GM04503 (cell line): ENCODE measurements at regions not wholly inside any gene's neighbourhood (a gene's known extent, or its start where the extent isn't known, plus 50 kb on each side); places are given as distances from the start of the nearest gene placed in this dataset.
A peak's percentile ranks its signal among the peaks of the same experiment; 100 is the strongest.
"Not testable (repeated sequence)": the region's sequence is repeated elsewhere in the genome, so short reads cannot be mapped to it uniquely, and the experiment has no call there.

Experiments used
- DNase-seq: peaks from one replicate; pipeline ENCODE4 v3.0.0-alpha.2; 2012; ENCODE audit warnings: low read depth

DNA sequence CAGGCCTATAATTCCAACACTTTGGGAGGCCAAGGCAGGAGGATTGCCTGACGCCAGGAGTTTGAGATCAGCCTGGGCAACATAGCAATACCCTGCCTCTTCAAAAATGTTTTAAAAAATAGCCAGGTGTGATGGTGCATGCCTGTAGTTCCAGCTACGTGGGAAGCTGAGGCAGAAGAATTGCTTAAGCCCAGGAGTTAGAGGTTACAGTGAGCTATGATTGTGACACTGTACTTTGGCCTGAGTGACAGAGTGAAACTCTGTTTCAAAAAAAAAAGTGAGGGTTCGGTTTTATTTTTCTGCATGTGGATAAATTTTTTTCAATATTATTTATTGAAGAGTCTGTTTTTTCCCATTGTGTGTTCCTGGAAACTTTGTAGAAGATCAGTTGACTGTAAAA, 208.1 kb downstream of the SLC4A3 start:
- no peak for DNase-seq

DNA sequence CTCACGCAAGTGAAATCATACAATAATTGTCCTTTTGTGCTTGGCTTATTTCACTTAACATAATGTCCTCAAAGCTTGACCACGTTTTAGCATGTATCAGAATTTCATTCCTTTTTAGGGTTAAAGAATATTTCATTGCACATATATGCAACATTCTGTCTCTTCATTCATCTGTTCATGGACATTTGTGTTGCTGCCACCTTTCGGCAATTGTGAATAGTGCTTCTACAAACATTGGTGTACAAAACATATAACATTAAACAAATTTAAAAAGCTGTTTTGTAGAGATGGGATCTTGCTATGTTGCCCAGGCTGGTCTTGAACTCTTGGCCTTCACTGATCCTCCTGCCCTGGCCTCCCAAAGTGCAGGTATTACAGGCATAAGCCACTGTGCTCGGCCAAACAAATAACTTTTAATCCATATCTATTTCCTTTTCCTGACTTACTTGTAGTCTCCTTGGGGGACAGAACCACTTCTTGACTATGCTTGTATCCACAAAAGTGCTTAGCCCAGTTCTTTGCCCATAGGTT, 209.3 kb downstream of the SLC4A3 start:
- DNase-seq: peak; percentile 10

GRCh38 chr2:219844401-219845091, 217.1 kb downstream of the SLC4A3 start:
- DNase-seq: no peak

- DNase-seq: no peak
Measured at GRCh38 chr2:219848882-219849281, 221.5 kb downstream of the SLC4A3 start.

DNA sequence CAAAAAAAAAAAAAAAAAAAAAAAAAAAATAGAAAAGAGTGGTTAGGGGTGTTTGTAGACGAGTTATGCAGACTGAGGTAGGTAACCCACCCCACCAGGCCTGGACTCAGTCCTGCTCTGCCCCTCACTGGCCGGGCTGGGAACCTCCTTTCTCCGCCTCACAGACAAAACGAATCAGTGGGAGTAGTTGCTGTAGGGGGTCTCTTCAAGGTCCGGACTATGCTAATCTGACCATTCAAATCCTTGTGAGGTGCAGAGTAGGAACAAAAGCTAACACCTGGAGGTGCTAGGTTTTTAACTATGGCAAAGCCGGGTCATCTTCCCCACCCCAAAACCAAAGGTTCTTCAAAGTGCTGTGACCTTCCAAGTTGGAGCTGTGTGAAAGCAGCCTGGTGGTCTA, 223.7 kb downstream of the SLC4A3 start:
- DNase-seq: no peak

- no peak for DNase-seq
Measured at GRCh38 chr2:219851801-219852481, 224.5 kb downstream of the SLC4A3 start.

GRCh38 chr2:219852626-219853025, 225.2 kb downstream of the SLC4A3 start:
- no peak for DNase-seq

DNA sequence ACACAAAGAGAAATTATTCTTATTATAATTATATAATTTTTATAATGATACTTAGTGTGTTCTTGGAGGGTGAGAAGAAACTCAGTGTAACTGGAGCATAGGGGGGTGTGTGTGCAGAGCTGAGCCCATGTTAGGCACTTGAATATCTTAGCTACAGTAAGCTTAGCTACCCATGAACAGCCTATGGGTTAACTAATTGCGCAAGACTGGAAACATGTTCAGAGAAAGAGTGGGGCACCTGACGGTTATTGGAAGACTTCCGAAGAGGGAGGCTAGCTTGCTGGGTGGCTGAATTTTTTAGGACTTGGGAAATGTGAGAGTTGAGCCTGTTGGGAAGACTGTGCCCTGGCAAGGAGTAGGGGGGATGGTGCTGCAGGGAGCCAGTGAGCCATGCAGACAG, 229.2 kb downstream of the SLC4A3 start:
- no peak for DNase-seq

DNA sequence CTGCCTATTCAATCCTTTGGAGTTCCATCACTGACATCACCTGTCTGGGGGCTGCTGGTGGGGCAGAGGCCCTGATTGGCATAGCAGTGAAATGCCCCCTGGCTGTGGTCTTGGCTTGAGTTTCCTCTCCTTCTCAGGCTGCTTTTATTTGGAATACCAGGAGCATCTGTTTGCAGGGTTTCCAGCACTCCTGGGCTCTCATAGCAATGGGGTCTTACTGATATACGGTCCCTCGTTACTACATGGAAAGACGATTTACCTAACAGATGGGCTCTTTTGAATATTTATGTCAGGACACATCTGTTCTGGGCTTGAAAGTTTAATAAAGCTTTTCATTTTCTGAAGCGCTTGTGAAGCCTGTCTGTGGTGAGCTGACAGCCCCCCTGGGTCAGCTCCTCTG, 230.3 kb downstream of the SLC4A3 start:
- no peak for DNase-seq

DNA sequence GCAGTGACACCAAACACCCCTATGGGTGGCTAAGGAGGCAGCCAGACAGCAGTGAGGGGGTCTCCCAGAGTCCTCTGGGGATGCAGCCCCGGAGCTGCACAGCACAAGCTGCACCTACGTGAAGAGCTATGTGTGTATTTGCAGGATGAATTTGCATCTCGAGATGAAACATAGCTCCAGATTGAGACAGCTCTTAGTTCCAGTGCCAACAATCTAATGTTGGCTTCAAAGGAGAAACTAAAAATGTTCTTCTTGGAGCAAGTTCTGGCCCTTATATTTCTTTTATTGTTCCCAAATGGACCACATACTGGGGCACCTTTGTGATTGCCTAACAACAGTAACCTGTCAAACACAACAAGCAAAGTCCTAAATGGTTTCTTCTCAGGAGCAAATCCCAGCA, 233.9 kb downstream of the SLC4A3 start:
- no peak for DNase-seq

GRCh38 chr2:219864154-219864553, 236.7 kb downstream of the SLC4A3 start:
- DNase-seq: no peak

DNA sequence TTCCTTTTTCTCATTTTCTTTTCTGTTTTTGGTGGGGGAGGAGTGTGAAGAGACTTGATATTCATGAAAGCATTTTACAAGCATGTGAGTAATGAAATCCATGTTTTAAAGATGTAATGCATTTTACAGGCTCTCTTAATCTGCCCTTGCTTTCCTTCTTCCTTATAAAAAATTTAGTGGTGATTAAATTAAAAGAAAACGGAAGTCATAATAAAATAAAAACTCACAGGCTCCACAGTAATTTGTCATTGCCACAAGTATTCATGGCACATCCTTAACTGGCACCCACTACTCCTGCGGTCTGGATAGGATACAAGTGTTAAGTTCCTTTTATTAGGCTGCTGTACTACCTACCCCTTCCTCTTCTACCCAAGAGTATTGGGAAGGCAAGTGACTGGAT, 241.2 kb downstream of the SLC4A3 start:
- DNase-seq: no peak

DNA sequence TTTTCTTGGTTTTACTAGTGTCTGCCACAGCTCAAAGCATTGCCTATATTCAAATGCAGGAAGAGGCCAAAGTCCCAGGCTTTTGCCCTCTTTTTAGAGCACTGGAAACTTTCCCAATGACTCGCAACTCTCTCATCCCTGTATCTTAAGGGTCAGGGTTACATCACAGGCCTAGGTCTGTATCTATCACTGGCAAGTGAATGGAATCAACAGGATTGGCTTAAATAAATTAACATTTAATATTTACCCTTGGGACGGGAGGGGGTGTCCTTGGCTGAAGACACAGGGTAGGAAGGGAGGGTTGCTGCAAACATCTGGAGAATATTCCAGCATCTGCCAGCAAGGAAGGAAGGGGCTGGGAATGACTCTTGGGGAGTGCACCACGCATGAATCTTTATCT, 242.6 kb downstream of the SLC4A3 start:
- no peak for DNase-seq

DNA sequence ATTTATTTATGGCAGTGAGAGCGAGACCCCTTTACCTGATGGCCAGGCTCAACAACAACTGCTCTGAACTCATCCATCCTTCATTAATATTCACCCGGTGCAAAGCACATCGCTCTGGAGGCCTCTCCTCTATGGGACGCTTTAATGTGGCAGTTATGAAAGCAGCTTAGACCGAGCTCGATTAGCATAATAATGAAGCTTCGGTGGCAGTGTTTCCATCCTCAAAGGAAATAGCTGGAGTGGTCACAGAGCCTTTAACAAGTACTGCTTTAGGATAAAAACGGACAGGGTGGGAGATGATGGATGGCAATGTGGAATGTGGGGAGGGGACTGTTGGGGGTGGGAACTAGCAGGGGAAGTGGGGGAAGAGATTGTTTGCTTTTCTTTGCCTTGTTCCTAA, 243.9 kb downstream of the SLC4A3 start:
- no peak for DNase-seq

DNA sequence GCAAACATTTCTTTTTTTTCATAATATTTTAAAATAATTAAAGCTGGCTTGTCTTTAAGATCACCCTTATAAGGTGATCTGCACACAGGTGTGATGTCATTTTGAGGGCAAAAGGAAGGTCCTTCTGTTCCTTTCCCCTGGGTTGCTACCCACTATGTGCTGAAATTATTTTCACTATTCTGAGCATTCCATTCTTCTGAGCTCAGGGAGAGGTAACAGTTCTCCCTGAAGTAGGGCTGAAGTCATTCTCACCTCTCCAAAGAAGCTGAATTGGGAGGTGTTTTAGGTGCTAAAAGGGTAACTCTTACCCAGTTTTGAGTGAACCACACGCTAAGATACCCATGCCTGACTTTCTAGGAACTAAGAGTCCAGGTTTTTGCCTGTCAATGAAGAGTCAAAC, 247.6 kb downstream of the SLC4A3 start:
- no peak for DNase-seq

GRCh38 chr2:219875986-219876385, 248.6 kb downstream of the SLC4A3 start:
- DNase-seq: not testable (repeated sequence)

DNA sequence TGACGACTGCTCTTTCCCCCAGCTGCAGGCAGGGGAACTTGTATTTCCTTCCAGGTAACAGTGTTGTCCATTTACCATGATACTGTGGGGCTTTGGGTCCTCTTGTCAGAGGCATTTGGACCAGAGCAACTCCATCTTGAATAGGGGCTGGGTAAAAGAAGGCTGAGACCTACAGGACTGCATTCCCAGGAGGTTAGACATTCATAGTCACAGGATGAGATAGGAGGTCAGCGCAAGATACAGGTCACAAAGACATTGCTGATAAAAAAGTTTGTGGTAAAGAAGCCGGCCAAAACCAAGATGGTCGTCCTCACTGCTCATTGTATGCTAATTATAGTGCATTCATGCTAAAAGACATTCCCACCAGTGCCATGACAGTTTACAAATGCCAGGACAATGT, 249.5 kb downstream of the SLC4A3 start:
- no peak for DNase-seq

- no peak for DNase-seq
Measured at GRCh38 chr2:219877728-219878127, 250.3 kb downstream of the SLC4A3 start.

GRCh38 chr2:219878516-219878915, 251.1 kb downstream of the SLC4A3 start:
- DNase-seq: no peak

DNA sequence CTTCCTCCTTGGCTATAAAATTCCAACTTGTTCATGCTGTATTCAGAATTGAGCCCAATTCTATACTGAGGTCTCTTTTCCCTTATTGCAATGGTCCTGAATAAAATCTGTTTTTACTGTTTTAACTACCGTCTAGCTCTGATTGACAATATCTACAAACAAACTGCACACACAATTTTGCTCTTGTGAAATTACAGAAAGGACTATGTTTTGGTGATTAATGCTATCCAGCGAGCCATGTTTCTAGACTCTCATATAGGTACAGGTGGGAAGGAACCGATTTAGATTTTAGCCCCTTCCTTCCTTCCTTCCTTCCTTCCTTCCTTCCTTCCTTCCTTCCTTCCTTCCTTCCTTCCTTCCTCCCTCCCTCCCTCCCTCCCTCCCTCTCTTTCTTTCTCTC, 254.4 kb downstream of the SLC4A3 start:
- no peak for DNase-seq

- no peak for DNase-seq
Measured at GRCh38 chr2:219886615-219887014, 259.2 kb downstream of the SLC4A3 start.

GRCh38 chr2:219887870-219888269, 260.4 kb downstream of the SLC4A3 start:
- no peak for DNase-seq

GRCh38 chr2:219893541-219893940, 266.1 kb downstream of the SLC4A3 start:
- no peak for DNase-seq

DNA sequence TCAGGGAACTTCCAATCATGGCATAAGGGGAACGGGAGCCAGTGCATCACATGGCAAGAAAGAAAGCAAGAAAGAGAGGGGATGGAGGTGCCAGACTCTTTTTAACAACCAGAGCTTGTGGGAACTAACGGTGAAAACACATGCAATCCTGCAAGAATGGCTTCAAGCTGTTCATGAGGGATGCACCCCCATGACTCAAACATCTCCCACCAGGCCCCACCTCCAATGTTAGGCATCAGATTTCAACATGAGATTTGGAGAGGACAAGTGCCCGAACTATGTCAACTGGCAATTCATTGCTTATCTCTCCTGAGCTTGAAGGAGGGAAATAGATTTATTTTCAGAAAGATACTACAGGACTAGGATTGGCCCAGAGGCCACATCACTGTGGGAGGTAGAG, 270.0 kb downstream of the SLC4A3 start:
- DNase-seq: no peak
